ENCODE measurements at regions not wholly inside any gene's neighbourhood (a gene's known extent, or its start where the extent isn't known, plus 50 kb on each side); places are given as distances from the start of the nearest gene placed in this dataset.

GRCh38 chr11:29005401-29005980 lies 897.3 kb downstream of the METTL15 start:
- Mint-ChIP-seq H3K27ac (no peak overlapping the region), H3K4me1 (no peaks in the 10 kb centered on the region), H3K9me3 (ENCODE audit: insufficient read depth) (peaks cover 3% of the 10 kb centered on the region), H3K4me3 (no peak overlapping the region), H3K27me3 (no peaks in the 10 kb centered on the region)
- 93% methylated on average over 3 of the region's 4 CpGs for WGBS (ENCODE audit: insufficient coverage)
- Histone ChIP-seq H3K36me3 (replicated peaks in 1 of 2; ENCODE audit: control extremely low read depth in 1 of 2, control insufficient read depth in 1 of 2, extremely low read depth in 1 of 2, insufficient read depth in 2 of 2, low read length in 1 of 2) (no peaks in the 10 kb centered on the region), H3K27me3 (replicated peaks in 1 of 4; ENCODE audit: control extremely low read depth in 1 of 4, control insufficient read depth in 3 of 4, insufficient read depth in 4 of 4, low read length in 3 of 4) (no peaks in the 10 kb centered on the region), H2AFZ (ENCODE audit: insufficient read depth, low read depth, low read length, poor library complexity, severe bottlenecking) (no peak overlapping the region), H3K9me3 (ENCODE audit: control extremely low read depth in 1 of 3, control insufficient read depth in 2 of 3, insufficient read depth in 1 of 3, low read length in 2 of 3) (peaks cover 0 to 4% (median 0%) of the 10 kb centered on the region in 3 donors), H3K9ac (ENCODE audit: low read length) (no peak overlapping the region), H3K4me2 (replicated peaks; ENCODE audit: low read depth, low read length, poor library complexity, severe bottlenecking) (no peak overlapping the region), H3K79me2 (ENCODE audit: control insufficient read depth, insufficient read depth, low read length) (no peaks in the 10 kb centered on the region), H4K20me1 (ENCODE audit: control insufficient read depth, insufficient read depth, low read length, poor library complexity, severe bottlenecking) (no peaks in the 10 kb centered on the region), H3K4me3 (ENCODE audit: control extremely low read depth in 1 of 5, extremely low read depth in 1 of 5, insufficient read depth in 1 of 5, low read depth in 2 of 5, low read length in 4 of 5) (no peak overlapping the region), H3K27ac (ENCODE audit: low read length in 2 of 2) (no peak overlapping the region), H3K4me1 (ENCODE audit: control insufficient read depth in 2 of 2, insufficient read depth in 2 of 2, low read length in 2 of 2) (no peaks in the 10 kb centered on the region)
- CTCF ChIA-PET = no interaction called here
- no peak for ATAC-seq (ENCODE audit: low read depth)
- POLR2A ChIA-PET = no interaction called here
- no peak for DNase-seq
- TF ChIP-seq EZH2 (IDR thresholded peaks at IDR 0.05; ENCODE audit: borderline replicate concordance, insufficient read depth, low read depth, low read length, poor library complexity, severe bottlenecking) (no peak), CTCF (IDR thresholded peaks at IDR 0.05) (no peak)
- intact Hi-C loops (cut with micrococcal nuclease) = no loop called here

DNA sequence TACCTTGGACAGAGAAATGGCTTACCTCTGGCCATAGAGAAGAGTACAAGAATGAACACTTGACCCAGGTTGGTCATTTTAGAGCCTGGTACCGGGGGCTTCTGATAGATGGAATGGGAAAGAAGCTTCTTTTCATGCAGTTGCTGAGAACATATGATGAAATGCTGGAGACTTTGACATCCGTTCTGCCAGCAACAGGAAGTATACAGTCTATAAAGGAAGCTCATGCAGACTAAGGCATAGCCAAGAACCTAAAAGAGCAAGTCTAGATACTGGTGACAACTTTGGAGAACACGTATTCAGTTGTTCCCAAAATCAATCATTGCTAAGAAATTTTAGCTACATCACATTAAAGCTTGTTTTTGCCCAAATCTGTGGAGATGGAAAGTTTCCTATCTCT lies 894.6 kb downstream of the METTL15 start:
- Histone ChIP-seq H3K27me3 (replicated peaks in 1 of 4; ENCODE audit: control extremely low read depth in 1 of 4, control insufficient read depth in 3 of 4, insufficient read depth in 4 of 4, low read length in 3 of 4) (no peaks in the 10 kb centered on the region), H3K79me2 (ENCODE audit: control insufficient read depth, insufficient read depth, low read length) (no peaks in the 10 kb centered on the region), H3K36me3 (replicated peaks in 1 of 2; ENCODE audit: control extremely low read depth in 1 of 2, control insufficient read depth in 1 of 2, extremely low read depth in 1 of 2, insufficient read depth in 2 of 2, low read length in 1 of 2) (no peaks in the 10 kb centered on the region), H3K4me1 (ENCODE audit: control insufficient read depth in 2 of 2, insufficient read depth in 2 of 2, low read length in 2 of 2) (no peaks in the 10 kb centered on the region), H2AFZ (ENCODE audit: insufficient read depth, low read depth, low read length, poor library complexity, severe bottlenecking) (no peak overlapping the region), H4K20me1 (ENCODE audit: control insufficient read depth, insufficient read depth, low read length, poor library complexity, severe bottlenecking) (no peaks in the 10 kb centered on the region), H3K4me3 (ENCODE audit: control extremely low read depth in 1 of 5, extremely low read depth in 1 of 5, insufficient read depth in 1 of 5, low read depth in 2 of 5, low read length in 4 of 5) (no peak overlapping the region), H3K9ac (ENCODE audit: low read length) (no peak overlapping the region), H3K27ac (ENCODE audit: low read length in 2 of 2) (no peak overlapping the region), H3K4me2 (replicated peaks; ENCODE audit: low read depth, low read length, poor library complexity, severe bottlenecking) (no peak overlapping the region), H3K9me3 (ENCODE audit: control extremely low read depth in 1 of 3, control insufficient read depth in 2 of 3, insufficient read depth in 1 of 3, low read length in 2 of 3) (peaks cover 0 to 4% (median 0%) of the 10 kb centered on the region in 3 donors)
- no peaks in the 10 kb centered on the region for H3K27me3 Mint-ChIP-seq
- H3K27ac Mint-ChIP-seq = no peak overlapping the region
- no peak for ATAC-seq (ENCODE audit: low read depth)
- no peak for DNase-seq
- ChIA-PET CTCF (no interaction called here), POLR2A (no interaction called here)
- H3K4me1 Mint-ChIP-seq = no peaks in the 10 kb centered on the region
- intact Hi-C loops (cut with micrococcal nuclease) = no loop called here
- whole genome bisulfite sequencing (ENCODE audit: insufficient coverage) = 0% methylated on average over 1 of the region's 3 CpGs
- H3K4me3 Mint-ChIP-seq = no peak overlapping the region
- TF ChIP-seq EZH2 (IDR thresholded peaks at IDR 0.05; ENCODE audit: borderline replicate concordance, insufficient read depth, low read depth, low read length, poor library complexity, severe bottlenecking) (no peak), CTCF (IDR thresholded peaks at IDR 0.05) (no peak)
- H3K9me3 Mint-ChIP-seq (ENCODE audit: insufficient read depth) = peaks cover 5% of the 10 kb centered on the region

Data from B cell (primary cell).